ENCODE measurements at regions not wholly inside any gene's neighbourhood (a gene's known extent, or its start where the extent isn't known, plus 50 kb on each side); places are given as distances from the start of the nearest gene placed in this dataset.

GRCh38 chr7:84281518-84281917 is 86.9 kb upstream of the SEMA3A start:
- TF ChIP-seq POLR2AphosphoS5 (IDR thresholded peaks at IDR 0.05) (no peak), CTCF (IDR thresholded peaks at IDR 0.05) (no peak), EP300 (IDR thresholded peaks at IDR 0.05) (no peak), POLR2A (IDR thresholded peaks at IDR 0.05) (no peak)
- no peaks in the 10 kb centered on the region for H3K36me3 ChIP-seq
- H3K27me3 ChIP-seq: no peaks in the 10 kb centered on the region
- no peaks in the 10 kb centered on the region for H3K4me1 ChIP-seq
- DNase-seq (ENCODE audit: low spot score in 2 of 2): no peak
- no peak overlapping the region for H3K27ac ChIP-seq
- H3K9me3 ChIP-seq: no peaks in the 10 kb centered on the region
- no peak overlapping the region for H3K4me3 ChIP-seq

GRCh38 chr7:84277628-84278224 is 83.1 kb upstream of the SEMA3A start:
- H3K27ac ChIP-seq: no peak overlapping the region
- TF ChIP-seq EP300 (IDR thresholded peaks at IDR 0.05) (no peak), CTCF (IDR thresholded peaks at IDR 0.05) (no peak), POLR2A (IDR thresholded peaks at IDR 0.05) (no peak), POLR2AphosphoS5 (IDR thresholded peaks at IDR 0.05) (no peak)
- no peaks in the 10 kb centered on the region for H3K27me3 ChIP-seq
- H3K4me3 ChIP-seq: no peak overlapping the region
- H3K4me1 ChIP-seq: no peaks in the 10 kb centered on the region
- WGBS: 50% methylated on average over 2 of the region's 2 CpGs
- DNase-seq (ENCODE audit: low spot score in 2 of 2): no peak
- no peaks in the 10 kb centered on the region for H3K36me3 ChIP-seq
- H3K9me3 ChIP-seq: no peaks in the 10 kb centered on the region

- Histone ChIP-seq H3K4me3 (no peak overlapping the region), H3K36me3 (no peaks in the 10 kb centered on the region), H3K27ac (no peak overlapping the region), H3K9me3 (no peaks in the 10 kb centered on the region), H3K4me1 (no peaks in the 10 kb centered on the region), H3K27me3 (no peaks in the 10 kb centered on the region)
- DNase-seq (ENCODE audit: low spot score in 2 of 2): no peak
- WGBS: 62% methylated on average over 3 of the region's 3 CpGs
- TF ChIP-seq POLR2AphosphoS5 (IDR thresholded peaks at IDR 0.05): no peak
These were observed 79.5 kb upstream of the SEMA3A start for GRCh38 chr7:84274029-84274638.

- Histone ChIP-seq H3K4me3 (no peak overlapping the region), H3K9me3 (no peaks in the 10 kb centered on the region), H3K27ac (no peak overlapping the region), H3K36me3 (no peaks in the 10 kb centered on the region), H3K27me3 (no peaks in the 10 kb centered on the region), H3K4me1 (no peaks in the 10 kb centered on the region)
- WGBS: 71% methylated on average over 1 of the region's 1 CpG
- no peak for DNase-seq (ENCODE audit: low spot score in 2 of 2)
- TF ChIP-seq CTCF (IDR thresholded peaks at IDR 0.05) (no peak), POLR2A (IDR thresholded peaks at IDR 0.05) (no peak), POLR2AphosphoS5 (IDR thresholded peaks at IDR 0.05) (no peak), EP300 (IDR thresholded peaks at IDR 0.05) (no peak)
These were observed 77.0 kb upstream of the SEMA3A start for GRCh38 chr7:84271543-84271942.

- DNase-seq (ENCODE audit: low spot score in 2 of 2): no peak
- no peak overlapping the region for H3K27ac ChIP-seq
- H3K9me3 ChIP-seq: no peaks in the 10 kb centered on the region
- WGBS: 62% methylated on average over 2 of the region's 2 CpGs
- TF ChIP-seq CTCF (IDR thresholded peaks at IDR 0.05): no peak
- TF ChIP-seq POLR2AphosphoS5 (IDR thresholded peaks at IDR 0.05): no peak
- no peak for TF ChIP-seq POLR2A (IDR thresholded peaks at IDR 0.05)
- no peak overlapping the region for H3K4me3 ChIP-seq
- H3K4me1 ChIP-seq: no peaks in the 10 kb centered on the region
- H3K36me3 ChIP-seq: no peaks in the 10 kb centered on the region
- H3K27me3 ChIP-seq: no peaks in the 10 kb centered on the region
These were observed 69.8 kb upstream of the SEMA3A start for GRCh38 chr7:84264396-84264795.

GRCh38 chr7:84263106-84263505 is 68.5 kb upstream of the SEMA3A start:
- H3K4me3 ChIP-seq: no peak overlapping the region
- H3K27ac ChIP-seq: no peak overlapping the region
- WGBS: 95% methylated on average over 2 of the region's 2 CpGs
- TF ChIP-seq POLR2AphosphoS5 (IDR thresholded peaks at IDR 0.05) (no peak), CTCF (IDR thresholded peaks at IDR 0.05) (no peak), POLR2A (IDR thresholded peaks at IDR 0.05) (no peak), EP300 (IDR thresholded peaks at IDR 0.05) (no peak)
- no peaks in the 10 kb centered on the region for H3K4me1 ChIP-seq
- no peak for DNase-seq (ENCODE audit: low spot score in 2 of 2)
- H3K9me3 ChIP-seq: no peaks in the 10 kb centered on the region
- H3K36me3 ChIP-seq: no peaks in the 10 kb centered on the region
- H3K27me3 ChIP-seq: no peaks in the 10 kb centered on the region
